ENCODE measurements at regions not wholly inside any gene's neighbourhood (a gene's known extent, or its start where the extent isn't known, plus 50 kb on each side); places are given as distances from the start of the nearest gene placed in this dataset.

DNA sequence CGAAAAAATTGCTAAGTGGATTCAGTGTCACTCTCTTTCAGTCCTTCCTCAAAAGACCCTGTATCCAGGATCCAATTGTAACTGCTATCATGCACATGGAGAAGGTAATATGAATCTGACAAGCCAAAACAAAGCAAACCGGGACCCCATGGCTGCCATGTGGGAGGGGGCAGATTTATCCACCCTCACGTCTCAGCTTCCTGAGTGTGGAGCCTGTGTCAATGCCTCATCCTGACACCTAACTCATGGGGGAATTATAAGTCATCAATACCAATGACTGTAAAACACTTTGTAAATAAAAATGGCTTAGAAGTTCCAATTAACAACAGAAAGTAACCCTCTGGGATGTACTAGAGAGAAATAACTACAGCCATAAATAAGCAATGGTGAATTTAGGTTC lies 174.1 kb upstream of the MCHR2 start:
- ChIA-PET CTCF (no interaction called here), POLR2A (ENCODE audit: low non-redundant PET) (no interaction called here)
- Histone ChIP-seq H3K36me3 (ENCODE audit: insufficient read depth, low read length, poor library complexity, severe bottlenecking) (no peaks in the 10 kb centered on the region), H3K4me3 (ENCODE audit: low read depth, low read length, poor library complexity, severe bottlenecking) (no peak overlapping the region), H3K27ac (ENCODE audit: low read depth, low read length, poor library complexity, severe bottlenecking) (no peak overlapping the region), H3K27me3 (replicated peaks; ENCODE audit: insufficient read depth, low read depth, low read length, poor library complexity) (no peaks in the 10 kb centered on the region), H3K4me1 (ENCODE audit: insufficient read depth, low read length, poor library complexity, severe bottlenecking) (no peaks in the 10 kb centered on the region), H3K9me3 (ENCODE audit: low read depth, low read length, poor library complexity, severe bottlenecking) (no peaks in the 10 kb centered on the region)
- intact Hi-C loops (cut with micrococcal nuclease; ENCODE audit: unreplicated experiment), result no loop called here
- BruUV-seq (replicated peaks), result no TSS peak
- no peak for DNase-seq (ENCODE audit: low spot score)
- TF ChIP-seq, protein P1, sequence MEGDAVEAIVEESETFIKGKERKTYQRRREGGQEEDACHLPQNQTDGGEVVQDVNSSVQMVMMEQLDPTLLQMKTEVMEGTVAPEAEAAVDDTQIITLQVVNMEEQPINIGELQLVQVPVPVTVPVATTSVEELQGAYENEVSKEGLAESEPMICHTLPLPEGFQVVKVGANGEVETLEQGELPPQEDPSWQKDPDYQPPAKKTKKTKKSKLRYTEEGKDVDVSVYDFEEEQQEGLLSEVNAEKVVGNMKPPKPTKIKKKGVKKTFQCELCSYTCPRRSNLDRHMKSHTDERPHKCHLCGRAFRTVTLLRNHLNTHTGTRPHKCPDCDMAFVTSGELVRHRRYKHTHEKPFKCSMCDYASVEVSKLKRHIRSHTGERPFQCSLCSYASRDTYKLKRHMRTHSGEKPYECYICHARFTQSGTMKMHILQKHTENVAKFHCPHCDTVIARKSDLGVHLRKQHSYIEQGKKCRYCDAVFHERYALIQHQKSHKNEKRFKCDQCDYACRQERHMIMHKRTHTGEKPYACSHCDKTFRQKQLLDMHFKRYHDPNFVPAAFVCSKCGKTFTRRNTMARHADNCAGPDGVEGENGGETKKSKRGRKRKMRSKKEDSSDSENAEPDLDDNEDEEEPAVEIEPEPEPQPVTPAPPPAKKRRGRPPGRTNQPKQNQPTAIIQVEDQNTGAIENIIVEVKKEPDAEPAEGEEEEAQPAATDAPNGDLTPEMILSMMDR (conservative IDR thresholded peaks at IDR 0.05; ENCODE audit: low read depth, low read length), result no peak
- TF ChIP-seq EZH2 (IDR thresholded peaks at IDR 0.05; ENCODE audit: borderline replicate concordance, low read depth, low read length, poor library complexity, severe bottlenecking), result no peak

DNA sequence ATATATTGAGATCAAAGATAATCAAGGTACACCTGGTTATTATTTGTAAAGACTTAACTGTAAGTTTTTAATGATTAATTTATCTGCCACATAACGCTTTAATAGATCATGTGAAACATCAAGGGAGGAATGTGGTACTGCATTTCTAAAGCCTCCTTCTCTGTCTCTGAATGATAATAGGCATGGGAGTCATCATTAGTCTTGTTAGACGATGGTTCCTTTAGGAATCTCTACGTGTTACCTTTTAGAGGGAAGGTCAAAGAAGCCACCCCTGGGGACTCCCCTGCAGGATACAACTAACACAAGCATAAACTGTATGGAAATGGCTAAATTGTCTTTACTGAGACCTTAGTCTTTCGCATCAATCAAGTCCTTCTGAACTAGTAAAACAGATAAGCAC lies 173.6 kb upstream of the MCHR2 start:
- CTCF ChIA-PET, result no interaction called here
- Histone ChIP-seq H3K27ac (ENCODE audit: low read depth, low read length, poor library complexity, severe bottlenecking) (no peak overlapping the region), H3K36me3 (ENCODE audit: insufficient read depth, low read length, poor library complexity, severe bottlenecking) (no peaks in the 10 kb centered on the region), H3K4me1 (ENCODE audit: insufficient read depth, low read length, poor library complexity, severe bottlenecking) (no peaks in the 10 kb centered on the region), H3K4me3 (ENCODE audit: low read depth, low read length, poor library complexity, severe bottlenecking) (no peak overlapping the region), H3K9me3 (ENCODE audit: low read depth, low read length, poor library complexity, severe bottlenecking) (no peaks in the 10 kb centered on the region), H3K27me3 (replicated peaks; ENCODE audit: insufficient read depth, low read depth, low read length, poor library complexity) (no peaks in the 10 kb centered on the region)
- intact Hi-C loops (cut with micrococcal nuclease; ENCODE audit: unreplicated experiment), result no loop called here
- TF ChIP-seq, protein P1 (conservative IDR thresholded peaks at IDR 0.05; ENCODE audit: low read depth, low read length), result no peak
- no peak for TF ChIP-seq EZH2 (IDR thresholded peaks at IDR 0.05; ENCODE audit: borderline replicate concordance, low read depth, low read length, poor library complexity, severe bottlenecking)
- POLR2A ChIA-PET (ENCODE audit: low non-redundant PET), result no interaction called here
- no TSS peak for BruUV-seq (replicated peaks)
- no peak for DNase-seq (ENCODE audit: low spot score)

DNA sequence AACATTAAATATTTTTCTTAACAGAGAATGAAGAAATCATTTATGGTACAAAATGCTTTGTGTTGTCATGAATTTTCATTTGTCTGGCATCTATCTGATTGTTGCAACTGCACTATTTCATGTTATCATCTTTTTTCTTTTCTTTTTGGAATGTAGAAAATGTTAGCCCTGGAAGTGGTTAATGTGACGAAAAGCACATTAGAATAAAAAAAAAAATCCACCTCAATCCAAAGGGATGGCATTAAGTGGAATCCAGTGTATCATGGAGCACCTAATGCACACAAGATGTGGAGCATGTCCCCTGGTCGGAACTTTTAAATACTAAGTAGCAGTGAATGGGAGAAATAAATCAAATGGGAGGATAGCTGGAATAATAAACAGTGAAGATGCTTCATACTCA lies 172.9 kb upstream of the MCHR2 start:
- Histone ChIP-seq H3K36me3 (ENCODE audit: insufficient read depth, low read length, poor library complexity, severe bottlenecking) (no peaks in the 10 kb centered on the region), H3K9me3 (ENCODE audit: low read depth, low read length, poor library complexity, severe bottlenecking) (no peaks in the 10 kb centered on the region), H3K4me1 (ENCODE audit: insufficient read depth, low read length, poor library complexity, severe bottlenecking) (no peaks in the 10 kb centered on the region), H3K27ac (ENCODE audit: low read depth, low read length, poor library complexity, severe bottlenecking) (no peak overlapping the region), H3K27me3 (replicated peaks; ENCODE audit: insufficient read depth, low read depth, low read length, poor library complexity) (no peaks in the 10 kb centered on the region), H3K4me3 (ENCODE audit: low read depth, low read length, poor library complexity, severe bottlenecking) (no peak overlapping the region)
- TF ChIP-seq, protein P1 (conservative IDR thresholded peaks at IDR 0.05; ENCODE audit: low read depth, low read length), result no peak
- TF ChIP-seq EZH2 (IDR thresholded peaks at IDR 0.05; ENCODE audit: borderline replicate concordance, low read depth, low read length, poor library complexity, severe bottlenecking), result no peak
- BruUV-seq (replicated peaks), result no TSS peak
- POLR2A ChIA-PET (ENCODE audit: low non-redundant PET), result no interaction called here
- DNase-seq (ENCODE audit: low spot score), result no peak
- CTCF ChIA-PET, result no interaction called here
- intact Hi-C loops (cut with micrococcal nuclease; ENCODE audit: unreplicated experiment), result no loop called here

Measured in A673 (cell line).